ENCODE measurements at regions not wholly inside any gene's neighbourhood (a gene's known extent, or its start where the extent isn't known, plus 50 kb on each side); places are given as distances from the start of the nearest gene placed in this dataset.

DNA sequence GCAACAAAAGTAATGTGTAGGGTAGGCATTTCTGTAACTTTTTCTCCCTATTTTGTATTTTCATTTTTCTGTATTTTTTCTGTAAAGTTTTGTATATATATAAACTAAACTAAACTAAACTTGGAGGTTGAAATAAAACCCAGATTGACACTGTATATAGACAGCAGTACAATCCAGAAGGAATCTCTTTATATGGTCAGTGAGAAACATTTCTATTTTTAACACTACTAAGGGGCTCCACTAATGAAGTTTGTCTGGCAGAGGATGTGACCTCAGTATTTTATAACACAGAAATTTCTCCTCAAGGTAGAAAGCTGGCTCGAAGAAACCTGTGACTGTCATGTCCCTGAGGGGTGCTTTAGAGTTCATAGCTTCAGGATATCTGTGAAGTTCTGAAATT lies 959.2 kb downstream of the ADGRL3 start:
- no peaks in the 10 kb centered on the region for H3K4me1 ChIP-seq
- no peaks in the 10 kb centered on the region for H3K27me3 ChIP-seq
- no peak overlapping the region for H3K4me3 ChIP-seq
- TF ChIP-seq, protein P1, sequence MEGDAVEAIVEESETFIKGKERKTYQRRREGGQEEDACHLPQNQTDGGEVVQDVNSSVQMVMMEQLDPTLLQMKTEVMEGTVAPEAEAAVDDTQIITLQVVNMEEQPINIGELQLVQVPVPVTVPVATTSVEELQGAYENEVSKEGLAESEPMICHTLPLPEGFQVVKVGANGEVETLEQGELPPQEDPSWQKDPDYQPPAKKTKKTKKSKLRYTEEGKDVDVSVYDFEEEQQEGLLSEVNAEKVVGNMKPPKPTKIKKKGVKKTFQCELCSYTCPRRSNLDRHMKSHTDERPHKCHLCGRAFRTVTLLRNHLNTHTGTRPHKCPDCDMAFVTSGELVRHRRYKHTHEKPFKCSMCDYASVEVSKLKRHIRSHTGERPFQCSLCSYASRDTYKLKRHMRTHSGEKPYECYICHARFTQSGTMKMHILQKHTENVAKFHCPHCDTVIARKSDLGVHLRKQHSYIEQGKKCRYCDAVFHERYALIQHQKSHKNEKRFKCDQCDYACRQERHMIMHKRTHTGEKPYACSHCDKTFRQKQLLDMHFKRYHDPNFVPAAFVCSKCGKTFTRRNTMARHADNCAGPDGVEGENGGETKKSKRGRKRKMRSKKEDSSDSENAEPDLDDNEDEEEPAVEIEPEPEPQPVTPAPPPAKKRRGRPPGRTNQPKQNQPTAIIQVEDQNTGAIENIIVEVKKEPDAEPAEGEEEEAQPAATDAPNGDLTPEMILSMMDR (IDR thresholded peaks at IDR 0.05): no peak
- H3K36me3 ChIP-seq: no peaks in the 10 kb centered on the region
- H3K27ac ChIP-seq: no peak overlapping the region
- no peaks in the 10 kb centered on the region for H3K9me3 ChIP-seq
- DNase-seq (ENCODE audit: low spot score): no peak

GRCh38 chr4:62156205-62156604 lies 956.1 kb downstream of the ADGRL3 start:
- no peaks in the 10 kb centered on the region for H3K9me3 ChIP-seq
- H3K4me1 ChIP-seq: no peaks in the 10 kb centered on the region
- H3K27me3 ChIP-seq: no peaks in the 10 kb centered on the region
- DNase-seq (ENCODE audit: low spot score): no peak
- TF ChIP-seq, protein P1 (IDR thresholded peaks at IDR 0.05): no peak
- H3K4me3 ChIP-seq: no peak overlapping the region
- no peaks in the 10 kb centered on the region for H3K36me3 ChIP-seq
- no peak overlapping the region for H3K27ac ChIP-seq

DNA sequence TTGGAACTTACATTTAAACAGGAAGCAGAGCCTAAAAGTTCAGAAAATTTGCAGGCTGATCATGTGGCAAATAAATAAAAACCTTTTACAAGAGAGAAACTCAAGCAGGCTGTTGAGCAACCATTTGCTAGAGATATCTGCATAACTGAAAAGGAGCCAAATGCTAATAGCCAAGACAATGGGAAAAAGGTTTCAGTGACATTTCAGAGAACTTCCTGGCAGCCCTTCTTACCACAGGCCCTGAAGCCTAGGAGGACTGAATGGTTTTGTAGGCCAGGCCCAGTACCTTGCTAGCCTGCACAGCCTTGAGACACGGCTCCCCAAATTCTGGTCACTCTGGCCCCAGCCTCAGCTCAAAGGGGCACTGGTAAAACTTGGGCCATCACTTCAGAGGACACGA lies 945.1 kb downstream of the ADGRL3 start:
- TF ChIP-seq, protein P1 (IDR thresholded peaks at IDR 0.05): no peak
- Histone ChIP-seq H3K27me3 (no peaks in the 10 kb centered on the region), H3K4me1 (no peaks in the 10 kb centered on the region), H3K27ac (no peak overlapping the region), H3K36me3 (peaks cover 3% of the 10 kb centered on the region), H3K9me3 (no peaks in the 10 kb centered on the region), H3K4me3 (no peak overlapping the region)
- DNase-seq (ENCODE audit: low spot score): no peak

DNA sequence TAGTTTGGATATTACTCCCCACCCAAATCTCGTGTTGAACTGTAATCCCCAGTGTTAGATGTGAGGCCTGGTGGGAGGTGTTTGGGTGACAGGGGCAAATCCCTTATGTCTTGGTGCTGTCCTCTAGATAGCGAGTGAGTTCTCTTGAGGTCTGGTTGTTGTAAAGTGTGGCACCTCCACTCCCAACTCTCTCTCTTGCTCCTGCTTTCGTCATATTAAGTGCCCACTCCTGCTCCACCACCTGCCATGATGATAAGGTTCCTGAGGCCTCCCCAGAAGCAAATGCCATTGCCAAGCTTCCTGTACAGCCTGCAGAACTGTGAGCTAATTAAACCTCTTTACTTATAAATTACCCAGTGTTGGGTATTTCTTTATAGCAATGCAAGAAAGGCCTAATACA lies 944.3 kb downstream of the ADGRL3 start:
- H3K36me3 ChIP-seq: peaks cover 3% of the 10 kb centered on the region
- H3K4me3 ChIP-seq: no peak overlapping the region
- no peaks in the 10 kb centered on the region for H3K9me3 ChIP-seq
- no peaks in the 10 kb centered on the region for H3K27me3 ChIP-seq
- DNase-seq (ENCODE audit: low spot score): no peak
- H3K27ac ChIP-seq: no peak overlapping the region
- TF ChIP-seq, protein P1 (IDR thresholded peaks at IDR 0.05): no peak
- no peaks in the 10 kb centered on the region for H3K4me1 ChIP-seq

GRCh38 chr4:62135565-62136156 lies 935.5 kb downstream of the ADGRL3 start:
- TF ChIP-seq, protein P1 (IDR thresholded peaks at IDR 0.05): no peak

GRCh38 chr4:62133977-62134376 lies 933.9 kb downstream of the ADGRL3 start:
- TF ChIP-seq, protein P1 (IDR thresholded peaks at IDR 0.05): no peak
- Histone ChIP-seq H3K36me3 (no peaks in the 10 kb centered on the region), H3K9me3 (peaks cover 0 to 14% of the 10 kb centered on the region in 2 donors), H3K4me1 (no peaks in the 10 kb centered on the region), H3K27ac (peak overlapping the region; percentile 65 to 86), H3K4me3 (peak overlapping the region; percentile 33 to 46), H3K27me3 (no peaks in the 10 kb centered on the region)
- DNase-seq (ENCODE audit: low spot score): no peak

More at GRCh38 chr4:62135565-62136156, 935.5 kb downstream of the ADGRL3 start:
- H3K4me1 ChIP-seq: no peaks in the 10 kb centered on the region
- peaks cover 0 to 14% of the 10 kb centered on the region in 2 donors for H3K9me3 ChIP-seq
- no peak for DNase-seq (ENCODE audit: low spot score)
- peak overlapping the region; percentile 65 to 86 for H3K27ac ChIP-seq
- H3K36me3 ChIP-seq: no peaks in the 10 kb centered on the region
- no peaks in the 10 kb centered on the region for H3K27me3 ChIP-seq
- peak overlapping the region; percentile 33 to 46 for H3K4me3 ChIP-seq
